ENCODE measurements at regions not wholly inside any gene's neighbourhood (a gene's known extent, or its start where the extent isn't known, plus 50 kb on each side); places are given as distances from the start of the nearest gene placed in this dataset.

DNA sequence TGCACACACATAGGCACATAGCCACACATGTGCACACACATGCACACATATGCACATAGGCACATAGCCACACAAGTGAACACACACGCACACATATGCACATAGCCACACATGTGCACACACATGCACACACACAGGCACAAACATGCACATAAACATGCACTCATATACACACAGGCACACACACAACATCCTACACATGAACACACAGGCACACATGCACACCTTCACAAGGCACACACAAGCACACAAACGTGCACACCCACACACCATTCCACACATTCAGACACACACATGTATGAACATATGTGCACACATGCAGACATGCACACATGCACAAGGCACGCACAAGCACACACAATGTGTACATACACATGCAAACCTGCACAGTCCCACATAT is 484.7 kb downstream of the IRX1 start:
- DNase-seq (ENCODE audit: low read depth), result no peak

GRCh38 chr5:4081059-4081458 is 485.4 kb downstream of the IRX1 start:
- no peak overlapping the region for H3K4me3 ChIP-seq (ENCODE audit: low read length)
- no peak for TF ChIP-seq CTCF (conservative IDR thresholded peaks at IDR 0.05; ENCODE audit: low read length)
- DNase-seq (ENCODE audit: low read depth), result no peak

More for the DNA sequence above, 484.7 kb downstream of the IRX1 start:
- TF ChIP-seq CTCF (conservative IDR thresholded peaks at IDR 0.05; ENCODE audit: low read length), result no peak
- no peak overlapping the region for H3K4me3 ChIP-seq (ENCODE audit: low read length)

- no peak overlapping the region for H3K4me3 ChIP-seq (ENCODE audit: low read length)
Measured at GRCh38 chr5:4081466-4081865, 485.8 kb downstream of the IRX1 start.

DNA sequence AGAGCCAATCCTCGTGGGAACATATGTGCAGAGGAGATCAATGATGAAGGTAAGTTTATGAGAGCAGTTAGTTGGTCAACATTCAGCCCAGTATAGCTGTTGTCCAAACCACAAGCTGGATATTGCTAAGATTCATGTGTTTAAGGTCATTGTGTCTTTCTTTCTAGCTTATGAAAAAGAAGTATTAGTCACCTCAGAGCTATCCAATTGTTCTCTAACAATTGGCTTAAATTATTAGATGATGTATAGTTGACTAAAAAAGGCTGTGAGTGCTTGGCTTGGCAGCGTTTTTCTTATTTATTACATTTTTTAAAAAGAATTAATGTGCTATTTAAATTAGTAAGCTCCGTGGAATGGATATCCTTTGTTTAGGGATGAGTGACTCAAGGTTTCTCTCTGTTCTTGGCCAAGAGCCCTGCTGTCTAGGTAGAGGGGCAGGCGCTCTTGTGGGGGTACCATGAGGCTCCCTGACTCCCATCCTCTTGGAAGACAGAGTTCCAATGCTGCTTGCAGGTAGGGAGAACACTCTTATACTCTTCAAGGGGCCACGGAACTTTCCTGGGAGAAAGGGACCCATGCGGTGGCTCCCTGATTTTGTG is 487.4 kb downstream of the IRX1 start:
- no peak for DNase-seq (ENCODE audit: low read depth)
- no peak for TF ChIP-seq CTCF (conservative IDR thresholded peaks at IDR 0.05; ENCODE audit: low read length)
- H3K4me3 ChIP-seq (ENCODE audit: low read length), result no peak overlapping the region

More at GRCh38 chr5:4081466-4081865, 485.8 kb downstream of the IRX1 start:
- no peak for TF ChIP-seq CTCF (conservative IDR thresholded peaks at IDR 0.05; ENCODE audit: low read length)
- DNase-seq (ENCODE audit: low read depth), result no peak

DNA sequence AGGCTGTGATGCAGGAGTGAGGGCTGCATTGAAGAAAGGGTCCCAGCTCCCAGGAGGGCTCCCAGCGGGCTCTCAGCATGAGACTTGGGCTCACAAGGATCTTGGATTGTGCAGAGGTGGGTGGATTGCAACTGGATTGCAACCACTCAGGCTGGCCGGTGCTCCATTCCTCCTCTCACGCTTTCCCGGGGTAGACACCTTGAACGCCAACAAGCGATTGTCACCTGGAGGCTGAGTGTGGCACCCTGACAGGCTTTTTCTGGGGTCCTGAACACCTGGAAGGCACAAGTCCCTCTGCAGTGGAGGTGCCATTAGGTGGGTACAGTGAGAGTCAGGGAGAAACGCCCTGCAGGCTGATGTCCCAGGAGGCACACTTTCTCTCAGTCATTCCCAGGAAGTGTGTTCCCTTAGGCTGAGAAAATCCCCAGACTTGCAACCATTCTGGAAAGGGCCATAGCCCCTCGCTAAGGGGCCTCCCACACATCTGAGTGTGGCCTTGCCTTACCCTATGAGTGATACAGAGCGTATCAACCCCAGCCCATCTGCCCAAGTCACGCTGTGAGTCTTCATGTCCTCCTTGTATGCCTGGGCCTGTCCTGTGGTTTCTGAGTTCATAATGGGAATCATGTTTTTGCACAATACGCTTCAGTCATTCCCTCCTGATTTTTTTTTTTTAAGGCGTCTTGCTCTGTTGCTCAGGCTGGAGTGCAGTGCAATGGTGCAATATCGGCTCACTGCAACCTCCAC is 488.1 kb downstream of the IRX1 start:
- no peak overlapping the region for H3K4me3 ChIP-seq (ENCODE audit: low read length)
- DNase-seq (ENCODE audit: low read depth), result no peak
- no peak for TF ChIP-seq CTCF (conservative IDR thresholded peaks at IDR 0.05; ENCODE audit: low read length)

DNA sequence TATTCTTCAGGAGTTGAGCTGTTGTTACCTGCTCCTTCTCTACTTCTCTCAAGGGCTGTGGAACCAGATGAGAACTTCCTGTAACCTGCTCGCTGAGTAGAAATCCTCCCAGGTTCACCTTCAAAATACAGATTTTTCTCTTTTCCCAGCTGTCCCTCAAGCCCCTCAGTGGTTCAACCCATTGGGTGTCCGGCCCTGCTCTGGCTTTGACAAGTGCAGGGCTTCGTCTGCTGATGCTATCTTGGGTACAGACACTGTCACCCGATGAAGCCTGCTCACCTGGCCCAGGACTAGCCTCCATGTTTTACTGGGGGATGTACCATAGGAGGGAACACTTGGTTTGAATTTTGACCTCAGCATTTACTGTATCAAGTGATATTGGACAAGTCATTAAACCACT is 490.4 kb downstream of the IRX1 start:
- no peak for DNase-seq (ENCODE audit: low read depth)
- H3K4me3 ChIP-seq (ENCODE audit: low read length), result no peak overlapping the region
- TF ChIP-seq CTCF (conservative IDR thresholded peaks at IDR 0.05; ENCODE audit: low read length), result no peak

GRCh38 chr5:4087110-4087509 is 491.5 kb downstream of the IRX1 start:
- H3K4me3 ChIP-seq (ENCODE audit: low read length), result no peak overlapping the region
- TF ChIP-seq CTCF (conservative IDR thresholded peaks at IDR 0.05; ENCODE audit: low read length), result no peak
- no peak for DNase-seq (ENCODE audit: low read depth)

All from AG10803 (cell line).